ENCODE measurements at regions not wholly inside any gene's neighbourhood (a gene's known extent, or its start where the extent isn't known, plus 50 kb on each side); places are given as distances from the start of the nearest gene placed in this dataset.

- H3K9ac ChIP-seq (ENCODE audit: insufficient read depth, low read depth, low read length) = no peak overlapping the region
- DNase-seq (ENCODE audit: low spot score) (no peak), FAIRE-seq (no peak), ATAC-seq (no peak)
- ChIA-PET POLR2A (no interaction called here), CTCF (ENCODE audit: low intra/inter-chr PET ratio, low total read pairs) (no interaction called here)
- H3K9me3 ChIP-seq (ENCODE audit: low read length) = no peaks in the 10 kb centered on the region
- H3K79me2 ChIP-seq (ENCODE audit: insufficient read depth, low read length) = no peaks in the 10 kb centered on the region
- H4K20me1 ChIP-seq (ENCODE audit: insufficient read depth, low read length) = no peaks in the 10 kb centered on the region
- no peak overlapping the region for H3K27ac ChIP-seq (ENCODE audit: extremely low read length, insufficient read depth, low read length)
- no CpG with 5 or more reads among the region's 56 CpGs for WGBS (ENCODE audit: low lambda C conversion rate)
- H3K4me1 ChIP-seq (ENCODE audit: insufficient read depth, low read length) = no peaks in the 10 kb centered on the region
- no TSS peak for BruUV-seq (replicated peaks)
- no peaks in the 10 kb centered on the region for H3K27me3 ChIP-seq (ENCODE audit: control insufficient read depth in 1 of 2, insufficient read depth in 2 of 2, low read length in 2 of 2)
- no peak overlapping the region for H3K4me3 ChIP-seq (replicated peaks in 1 of 3; ENCODE audit: insufficient read depth in 1 of 3, low read depth in 2 of 3, low read length in 3 of 3)
- H3K36me3 ChIP-seq (replicated peaks in 1 of 2; ENCODE audit: control insufficient read depth in 1 of 2, insufficient read depth in 2 of 2, low read length in 2 of 2) = no peaks in the 10 kb centered on the region
- intact Hi-C loops (cut with micrococcal nuclease; ENCODE audit: unreplicated experiment) = no loop called here
- H2AFZ ChIP-seq (ENCODE audit: low read length) = no peak overlapping the region
- no peak overlapping the region for H3K4me2 ChIP-seq (ENCODE audit: low read depth, low read length)
- in situ Hi-C loops (cut with HindIII; ENCODE audit: extremely low pct_ligation_motif_present, low pct_unique_long_range_greater_than_20kb) = no loop called here
- TF ChIP-seq ZBTB49 (CRISPR knock-in tag; IDR thresholded peaks at IDR 0.05; ENCODE audit: borderline replicate concordance) = no peak
- no peak for TF ChIP-seq ZNF597 (CRISPR knock-in tag; IDR thresholded peaks at IDR 0.05)
- TF ChIP-seq ZNF484 (CRISPR knock-in tag; IDR thresholded peaks at IDR 0.05; ENCODE audit: borderline replicate concordance, low read depth) = no peak
- no peak for TF ChIP-seq LBX2 (CRISPR knock-in tag; IDR thresholded peaks at IDR 0.05; ENCODE audit: borderline replicate concordance)
- TF ChIP-seq ZNF570 (CRISPR knock-in tag; IDR thresholded peaks at IDR 0.05; ENCODE audit: borderline replicate concordance) = no peak
- TF ChIP-seq ZSCAN30 (CRISPR knock-in tag; IDR thresholded peaks at IDR 0.05) = no peak
- TF ChIP-seq SRSF9 (IDR thresholded peaks at IDR 0.05; ENCODE audit: borderline replicate concordance, insufficient read depth, low read depth, low read length, poor library complexity, severe bottlenecking) = no peak
- no peak for TF ChIP-seq NAIF1 (CRISPR knock-in tag; IDR thresholded peaks at IDR 0.05; ENCODE audit: borderline replicate concordance)
- TF ChIP-seq HNF1B (CRISPR knock-in tag; IDR thresholded peaks at IDR 0.05) = no peak
- no peak for TF ChIP-seq PCBP1 (IDR thresholded peaks at IDR 0.05; ENCODE audit: borderline replicate concordance, low read depth, low read length)
- TF ChIP-seq KLF6 (CRISPR knock-in tag; IDR thresholded peaks at IDR 0.05) = no peak
- no peak for TF ChIP-seq ZNF468 (CRISPR knock-in tag; IDR thresholded peaks at IDR 0.05)
- TF ChIP-seq NFRKB (IDR thresholded peaks at IDR 0.05) = no peak
- no peak for TF ChIP-seq ZNF317 (CRISPR knock-in tag; IDR thresholded peaks at IDR 0.05)
- TF ChIP-seq HNRNPK (IDR thresholded peaks at IDR 0.05; ENCODE audit: low read depth, low read length, poor library complexity, severe bottlenecking) = no peak
- TF ChIP-seq ZNF589 (CRISPR knock-in tag; conservative IDR thresholded peaks at IDR 0.05) = no peak
Measured at GRCh38 chr14:41154143-41154807, 452.4 kb upstream of the LRFN5 start.

Measured in HepG2 (cell line).